Retinal pigment epithelial cell (primary cell): ENCODE measurements at regions not wholly inside any gene's neighbourhood (a gene's known extent, or its start where the extent isn't known, plus 50 kb on each side); places are given as distances from the start of the nearest gene placed in this dataset.

Experiments used
- DNase-seq: peaks from one replicate; pipeline ENCODE4 v3.0.0-alpha.2; 2010; ENCODE audit warnings: low read depth
- H3K4me3 ChIP-seq: 2 replicates; pipeline ENCODE4 v1.5.1; 2011; ENCODE audit warnings: mild to moderate bottlenecking, low read length, control low read depth, moderate library complexity
- TF ChIP-seq, protein P1 (sequence below): conservative IDR thresholded peaks from 2 replicates; pipeline ENCODE4 v1.5.1; 2011; ENCODE audit warnings: low read depth, low read length, control low read depth, inconsistent platforms

- no peak overlapping the region for H3K4me3 ChIP-seq
- TF ChIP-seq, protein P1, sequence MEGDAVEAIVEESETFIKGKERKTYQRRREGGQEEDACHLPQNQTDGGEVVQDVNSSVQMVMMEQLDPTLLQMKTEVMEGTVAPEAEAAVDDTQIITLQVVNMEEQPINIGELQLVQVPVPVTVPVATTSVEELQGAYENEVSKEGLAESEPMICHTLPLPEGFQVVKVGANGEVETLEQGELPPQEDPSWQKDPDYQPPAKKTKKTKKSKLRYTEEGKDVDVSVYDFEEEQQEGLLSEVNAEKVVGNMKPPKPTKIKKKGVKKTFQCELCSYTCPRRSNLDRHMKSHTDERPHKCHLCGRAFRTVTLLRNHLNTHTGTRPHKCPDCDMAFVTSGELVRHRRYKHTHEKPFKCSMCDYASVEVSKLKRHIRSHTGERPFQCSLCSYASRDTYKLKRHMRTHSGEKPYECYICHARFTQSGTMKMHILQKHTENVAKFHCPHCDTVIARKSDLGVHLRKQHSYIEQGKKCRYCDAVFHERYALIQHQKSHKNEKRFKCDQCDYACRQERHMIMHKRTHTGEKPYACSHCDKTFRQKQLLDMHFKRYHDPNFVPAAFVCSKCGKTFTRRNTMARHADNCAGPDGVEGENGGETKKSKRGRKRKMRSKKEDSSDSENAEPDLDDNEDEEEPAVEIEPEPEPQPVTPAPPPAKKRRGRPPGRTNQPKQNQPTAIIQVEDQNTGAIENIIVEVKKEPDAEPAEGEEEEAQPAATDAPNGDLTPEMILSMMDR: no peak
- DNase-seq: no peak
These were observed 128.6 kb upstream of the PUM3 start for GRCh38 chr9:2972475-2972874.

DNA sequence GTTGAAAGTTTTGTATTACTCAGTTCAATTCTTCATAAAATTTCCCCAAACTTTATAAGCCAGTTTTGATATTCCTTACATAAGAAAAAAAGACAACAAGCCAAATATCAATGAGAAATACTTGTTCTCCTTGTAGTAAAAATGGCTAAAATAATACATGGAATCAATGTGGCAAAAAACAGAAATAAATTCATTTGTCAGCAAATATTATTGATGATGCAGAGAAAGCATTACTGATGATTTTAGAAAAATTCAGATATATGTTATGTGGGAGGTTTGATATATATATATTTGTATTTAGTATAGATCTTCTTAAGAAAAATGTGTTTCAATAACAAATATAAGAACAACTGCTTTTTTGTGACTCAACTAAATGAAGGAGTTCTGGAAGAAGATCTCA lies 127.0 kb upstream of the PUM3 start:
- no peak for DNase-seq
- no peak overlapping the region for H3K4me3 ChIP-seq

GRCh38 chr9:2967766-2968165 lies 123.9 kb upstream of the PUM3 start:
- TF ChIP-seq, protein P1: no peak
- no peak for DNase-seq
- H3K4me3 ChIP-seq: no peak overlapping the region

More for the DNA sequence above, 127.0 kb upstream of the PUM3 start:
- TF ChIP-seq, protein P1: no peak

- TF ChIP-seq, protein P1: no peak
- no peak for DNase-seq
- H3K4me3 ChIP-seq: no peak overlapping the region
These were observed 122.8 kb upstream of the PUM3 start for GRCh38 chr9:2966565-2967300.

DNA sequence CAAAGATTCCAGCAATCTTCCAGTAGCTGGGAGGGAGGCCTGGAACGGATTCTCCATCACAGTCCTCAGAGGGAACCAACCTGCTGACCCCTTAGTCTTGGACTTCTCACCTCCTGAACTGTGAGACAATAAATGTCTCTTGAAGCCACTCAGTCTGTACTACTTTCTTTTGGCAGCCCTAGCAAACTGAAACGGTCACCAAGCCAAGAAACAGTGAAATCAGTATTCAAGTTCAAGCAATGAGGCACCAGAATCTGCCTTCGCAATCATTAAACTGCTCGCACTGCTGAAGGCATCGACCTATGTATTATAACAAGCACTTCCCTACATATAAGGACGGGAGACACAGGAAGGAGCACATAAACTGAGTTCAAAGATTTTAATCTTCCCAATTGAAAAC lies 120.6 kb upstream of the PUM3 start:
- H3K4me3 ChIP-seq: no peak overlapping the region
- TF ChIP-seq, protein P1: no peak
- no peak for DNase-seq

GRCh38 chr9:2963307-2963706 lies 119.4 kb upstream of the PUM3 start:
- no peak for DNase-seq
- TF ChIP-seq, protein P1: no peak
- H3K4me3 ChIP-seq: no peak overlapping the region

DNA sequence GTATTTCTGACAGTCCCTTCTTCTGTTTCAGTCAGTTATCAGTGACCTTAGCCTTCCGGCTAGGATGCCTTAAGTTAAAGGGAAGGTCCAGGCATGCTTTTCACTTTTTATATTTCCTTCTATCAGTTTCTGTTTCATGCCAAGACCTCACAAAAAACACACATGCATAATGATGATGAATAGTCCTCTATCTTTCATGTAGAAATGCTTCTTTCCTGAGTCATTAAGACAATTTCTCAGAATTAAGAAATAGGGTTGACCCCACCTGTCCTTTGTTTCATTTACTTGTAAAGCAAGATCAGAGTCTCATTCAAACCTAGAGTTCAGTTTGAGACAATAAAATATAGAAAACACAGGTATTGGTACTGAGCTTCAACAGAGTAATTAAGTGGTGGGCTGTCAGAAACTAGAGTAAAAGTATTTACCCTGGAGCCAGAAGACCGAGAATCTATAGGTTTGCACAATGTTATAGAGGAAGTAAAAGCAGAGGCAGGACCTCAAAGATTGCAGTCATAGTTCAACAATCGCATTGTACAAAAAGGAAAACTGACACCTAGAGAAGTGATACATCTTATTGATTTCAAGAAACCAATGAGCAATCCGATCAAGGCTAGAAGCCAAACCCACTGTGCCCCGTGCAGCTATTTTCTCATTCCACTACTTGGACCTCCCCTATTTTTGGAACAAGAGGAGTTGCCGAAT lies 118.7 kb upstream of the PUM3 start:
- H3K4me3 ChIP-seq: no peak overlapping the region
- TF ChIP-seq, protein P1: no peak
- DNase-seq: no peak
